WTC11 (cell line): ENCODE measurements at regions not wholly inside any gene's neighbourhood (a gene's known extent, or its start where the extent isn't known, plus 50 kb on each side); places are given as distances from the start of the nearest gene placed in this dataset.

Experiments used
- CTCF ChIP-seq: fragments of 200-600 bp; IDR thresholded peaks from 2 replicates; pipeline ENCODE4 v1.8.0; 2022; ENCODE audit warnings: antibody characterized with exemption
- E2F1 ChIP-seq: sonication (generic); formaldehyde crosslinking; IDR thresholded peaks from 2 replicates; pipeline ENCODE4 v1.8.0; 2022; ENCODE audit warnings: mild to moderate bottlenecking, missing genetic modification reagents
- IRF2 ChIP-seq: sonication (generic); formaldehyde crosslinking; IDR thresholded peaks from 2 replicates; pipeline ENCODE4 v1.8.0; 2022; ENCODE audit warnings: low read depth, missing genetic modification reagents, borderline replicate concordance
- RELA ChIP-seq: sonication (generic); formaldehyde crosslinking; IDR thresholded peaks from 2 replicates; pipeline ENCODE4 v1.8.1; 2022; ENCODE audit warnings: missing genetic modification reagents, mild to moderate bottlenecking, borderline replicate concordance
- TCF7 ChIP-seq: sonication (generic); formaldehyde crosslinking; IDR thresholded peaks from 2 replicates; pipeline ENCODE4 v1.8.0; 2022; ENCODE audit warnings: mild to moderate bottlenecking, low read depth, missing genetic modification reagents, moderate library complexity
- ZNF263 ChIP-seq: sonication (generic); formaldehyde crosslinking; IDR thresholded peaks from 2 replicates; pipeline ENCODE4 v1.8.1; 2022; ENCODE audit warnings: low read depth, mild to moderate bottlenecking, moderate library complexity, missing genetic modification reagents
- TF ChIP-seq, protein P1 (sequence below): sonication (generic); formaldehyde crosslinking; IDR thresholded peaks from 2 replicates; pipeline ENCODE4 v1.8.1; 2022; ENCODE audit warnings: low read depth, missing genetic modification reagents, borderline replicate concordance
- TF ChIP-seq, protein P2 (sequence below): sonication (generic); formaldehyde crosslinking; IDR thresholded peaks from 2 replicates; pipeline ENCODE4 v1.8.1; 2023; ENCODE audit warnings: mild to moderate bottlenecking, moderate library complexity, missing genetic modification reagents

GRCh38 chr7:110187877-110188554, 902.9 kb upstream of the LRRN3 start:
- TF ChIP-seq ZNF263 (CRISPR knock-in tag) (no peak), CTCF (no peak), TCF7 (CRISPR knock-in tag) (no peak), E2F1 (CRISPR knock-in tag) (no peak), RELA (CRISPR knock-in tag) (no peak), IRF2 (CRISPR knock-in tag) (no peak)
- TF ChIP-seq, protein P1, sequence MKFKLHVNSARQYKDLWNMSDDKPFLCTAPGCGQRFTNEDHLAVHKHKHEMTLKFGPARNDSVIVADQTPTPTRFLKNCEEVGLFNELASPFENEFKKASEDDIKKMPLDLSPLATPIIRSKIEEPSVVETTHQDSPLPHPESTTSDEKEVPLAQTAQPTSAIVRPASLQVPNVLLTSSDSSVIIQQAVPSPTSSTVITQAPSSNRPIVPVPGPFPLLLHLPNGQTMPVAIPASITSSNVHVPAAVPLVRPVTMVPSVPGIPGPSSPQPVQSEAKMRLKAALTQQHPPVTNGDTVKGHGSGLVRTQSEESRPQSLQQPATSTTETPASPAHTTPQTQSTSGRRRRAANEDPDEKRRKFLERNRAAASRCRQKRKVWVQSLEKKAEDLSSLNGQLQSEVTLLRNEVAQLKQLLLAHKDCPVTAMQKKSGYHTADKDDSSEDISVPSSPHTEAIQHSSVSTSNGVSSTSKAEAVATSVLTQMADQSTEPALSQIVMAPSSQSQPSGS (CRISPR knock-in tag) = no peak
- TF ChIP-seq, protein P2, sequence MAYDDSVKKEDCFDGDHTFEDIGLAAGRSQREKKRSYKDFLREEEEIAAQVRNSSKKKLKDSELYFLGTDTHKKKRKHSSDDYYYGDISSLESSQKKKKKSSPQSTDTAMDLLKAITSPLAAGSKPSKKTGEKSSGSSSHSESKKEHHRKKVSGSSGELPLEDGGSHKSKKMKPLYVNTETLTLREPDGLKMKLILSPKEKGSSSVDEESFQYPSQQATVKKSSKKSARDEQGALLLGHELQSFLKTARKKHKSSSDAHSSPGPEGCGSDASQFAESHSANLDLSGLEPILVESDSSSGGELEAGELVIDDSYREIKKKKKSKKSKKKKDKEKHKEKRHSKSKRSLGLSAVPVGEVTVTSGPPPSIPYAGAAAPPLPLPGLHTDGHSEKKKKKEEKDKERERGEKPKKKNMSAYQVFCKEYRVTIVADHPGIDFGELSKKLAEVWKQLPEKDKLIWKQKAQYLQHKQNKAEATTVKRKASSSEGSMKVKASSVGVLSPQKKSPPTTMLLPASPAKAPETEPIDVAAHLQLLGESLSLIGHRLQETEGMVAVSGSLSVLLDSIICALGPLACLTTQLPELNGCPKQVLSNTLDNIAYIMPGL (CRISPR knock-in tag) = no peak
